OCI-LY3 (cell line): ENCODE measurements at regions not wholly inside any gene's neighbourhood (a gene's known extent, or its start where the extent isn't known, plus 50 kb on each side); places are given as distances from the start of the nearest gene placed in this dataset.

ENCODE experiments used
- CTCF ChIP-seq: fragments of 200-600, 300-600 bp; sonication (generic); IDR thresholded peaks from 2 replicates; pipeline ENCODE4 v1.5.1; 2014; ENCODE audit warnings: antibody characterized with exemption, low read length, low read depth
- EZH2phosphoT487 ChIP-seq: fragments of 200-600 bp; shearing (Covaris generic); IDR thresholded peaks from 2 replicates; pipeline ENCODE4 v1.6.1; 2018; ENCODE audit warnings: antibody characterized with exemption, mixed run types, low read depth

GRCh38 chr21:35942211-35943144 is 117.8 kb downstream of the SETD4 start:
- no peak for TF ChIP-seq CTCF
- TF ChIP-seq EZH2phosphoT487 = no peak
